ENCODE measurements at regions not wholly inside any gene's neighbourhood (a gene's known extent, or its start where the extent isn't known, plus 50 kb on each side); places are given as distances from the start of the nearest gene placed in this dataset.

GRCh38 chr1:63101336-63101735 lies 221.0 kb upstream of the FOXD3 start:
- no peak for TF ChIP-seq USF2 (IDR thresholded peaks at IDR 0.05; ENCODE audit: borderline replicate concordance, low read depth, low read length)
- no peak for TF ChIP-seq ETV6 (conservative IDR thresholded peaks at IDR 0.05 in 1 of 2, IDR thresholded peaks at IDR 0.05 in 1 of 2; ENCODE audit: borderline replicate concordance in 1 of 2, low read depth in 1 of 2)
- TF ChIP-seq FOXM1 (IDR thresholded peaks at IDR 0.05; ENCODE audit: low read depth, low read length), result no peak
- no peak for TF ChIP-seq KDM1A (IDR thresholded peaks at IDR 0.05; ENCODE audit: borderline replicate concordance)
- TF ChIP-seq ATF7 (IDR thresholded peaks at IDR 0.05; ENCODE audit: low read depth), result no peak
- TF ChIP-seq RAD21 (IDR thresholded peaks at IDR 0.05; ENCODE audit: insufficient read depth, low read depth, low read length), result no peak
- TF ChIP-seq CTCF (IDR thresholded peaks at IDR 0.05 in 2 of 3, conservative IDR thresholded peaks at IDR 0.05 in 1 of 3; ENCODE audit: control insufficient read depth in 2 of 3, extremely low read depth in 1 of 3, insufficient read depth in 1 of 3, low read depth in 3 of 3, low read length in 3 of 3), result no peak
- no peak for TF ChIP-seq POLR2AphosphoS5 (IDR thresholded peaks at IDR 0.05; ENCODE audit: low read length)
- no peak for TF ChIP-seq SUZ12 (IDR thresholded peaks at IDR 0.05; ENCODE audit: unreplicated experiment)
- TF ChIP-seq MTA3 (IDR thresholded peaks at IDR 0.05; ENCODE audit: borderline replicate concordance, low read length), result no peak
- TF ChIP-seq NFYB (IDR thresholded peaks at IDR 0.05; ENCODE audit: insufficient read depth, low read depth, low read length), result no peak
- TF ChIP-seq SIN3A (IDR thresholded peaks at IDR 0.05; ENCODE audit: low read depth, low read length), result no peak
- TF ChIP-seq ZSCAN29 (IDR thresholded peaks at IDR 0.05), result no peak
